Inflammatory macrophage treated with lipopolysaccharide for 4 hours (primary cell): ENCODE measurements at regions not wholly inside any gene's neighbourhood (a gene's known extent, or its start where the extent isn't known, plus 50 kb on each side); places are given as distances from the start of the nearest gene placed in this dataset.

Source experiments
- DNase-seq: peaks from one replicate; pipeline ENCODE4 v3.0.0-alpha.2; 2020

- DNase-seq, result no peak
Measured at GRCh38 chr2:120886534-120887319, 151.1 kb downstream of the GLI2 start.

- no peak for DNase-seq
Measured at GRCh38 chr2:120887320-120887697, 151.6 kb downstream of the GLI2 start.

- no peak for DNase-seq
Measured at GRCh38 chr2:120887741-120888231, 152.1 kb downstream of the GLI2 start.

GRCh38 chr2:120888851-120889250 lies 153.2 kb downstream of the GLI2 start:
- DNase-seq, result no peak

GRCh38 chr2:120889936-120890335 lies 154.3 kb downstream of the GLI2 start:
- DNase-seq, result no peak

GRCh38 chr2:120890566-120891360 lies 155.1 kb downstream of the GLI2 start:
- DNase-seq, result no peak

- DNase-seq, result no peak
Measured at GRCh38 chr2:120892271-120892966, 156.8 kb downstream of the GLI2 start.

- DNase-seq, result no peak
Measured at GRCh38 chr2:120892967-120893667, 157.4 kb downstream of the GLI2 start.

- DNase-seq, result no peak
Measured at GRCh38 chr2:120893811-120894584, 158.3 kb downstream of the GLI2 start.

GRCh38 chr2:120894966-120895365 lies 159.3 kb downstream of the GLI2 start:
- DNase-seq, result no peak

- no peak for DNase-seq
Measured at GRCh38 chr2:120896126-120896525, 160.5 kb downstream of the GLI2 start.

- no peak for DNase-seq
Measured at GRCh38 chr2:120896901-120897300, 161.2 kb downstream of the GLI2 start.

- no peak for DNase-seq
Measured at GRCh38 chr2:120897399-120897798, 161.7 kb downstream of the GLI2 start.

GRCh38 chr2:120898496-120898895 lies 162.8 kb downstream of the GLI2 start:
- DNase-seq, result no peak

- DNase-seq, result no peak
Measured at GRCh38 chr2:120898961-120899750, 163.5 kb downstream of the GLI2 start.

- no peak for DNase-seq
Measured at GRCh38 chr2:120899771-120900170, 164.1 kb downstream of the GLI2 start.

GRCh38 chr2:120901201-120901600 lies 165.5 kb downstream of the GLI2 start:
- no peak for DNase-seq

- DNase-seq, result no peak
Measured at GRCh38 chr2:120902592-120902991, 166.9 kb downstream of the GLI2 start.

GRCh38 chr2:120904379-120904778 lies 168.7 kb downstream of the GLI2 start:
- no peak for DNase-seq

- DNase-seq, result no peak
Measured at GRCh38 chr2:120904830-120905234, 169.2 kb downstream of the GLI2 start.

GRCh38 chr2:120905298-120905697 lies 169.6 kb downstream of the GLI2 start:
- no peak for DNase-seq
